MM.1S (cell line): ENCODE measurements at regions not wholly inside any gene's neighbourhood (a gene's known extent, or its start where the extent isn't known, plus 50 kb on each side); places are given as distances from the start of the nearest gene placed in this dataset.

Experiments used
- DNase-seq: peaks from one replicate; pipeline ENCODE4 v3.0.0-alpha.2; 2015
- H2AFZ ChIP-seq: fragments of 300-600 bp; sonication (generic); 2 replicates; pipeline ENCODE4 v1.6.0; 2016; ENCODE audit warnings: antibody characterized with exemption, low read length
- H3F3A ChIP-seq: fragments of 300-600 bp; sonication (generic); 2 replicates; pipeline ENCODE4 v1.6.1; 2016; ENCODE audit warnings: mild to moderate bottlenecking, antibody characterized with exemption, low read length, moderate library complexity, mixed read lengths; ENCODE audit not compliant: insufficient read depth
- H3K27ac ChIP-seq: fragments of 300-600 bp; sonication (generic); 2 replicates; pipeline ENCODE4 v1.5.1; 2016; ENCODE audit warnings: mild to moderate bottlenecking, low read length
- H3K27me3 ChIP-seq: fragments of 300-600 bp; sonication (generic); replicated peaks from 2 replicates; pipeline ENCODE4 v1.6.0; 2016; ENCODE audit warnings: low read length; ENCODE audit not compliant: insufficient read depth
- H3K36me3 ChIP-seq: fragments of 300-600 bp; sonication (generic); replicated peaks from 2 replicates; pipeline ENCODE4 v1.6.1; 2016; ENCODE audit warnings: mild to moderate bottlenecking, low read length, mixed read lengths; ENCODE audit not compliant: insufficient read depth
- H3K4me1 ChIP-seq: fragments of 300-600 bp; sonication (generic); 2 replicates; pipeline ENCODE4 v1.6.1; 2016; ENCODE audit warnings: low read length, mixed read lengths
- H3K4me2 ChIP-seq: fragments of 300-600 bp; sonication (generic); 2 replicates; pipeline ENCODE4 v1.6.0; 2016; ENCODE audit warnings: low read depth, low read length
- H3K4me3 ChIP-seq: fragments of 300-600 bp; sonication (generic); 2 replicates; pipeline ENCODE4 v1.5.1; 2016; ENCODE audit warnings: low read length, mixed read lengths
- H3K79me2 ChIP-seq: fragments of 300-600 bp; sonication (generic); 2 replicates; pipeline ENCODE4 v1.6.1; 2016; ENCODE audit warnings: mixed run types, low read length, mixed read lengths
- H3K9ac ChIP-seq: fragments of 300-600 bp; sonication (generic); 2 replicates; pipeline ENCODE4 v1.6.1; 2016; ENCODE audit warnings: low read length, mixed read lengths
- H3K9me2 ChIP-seq: fragments of 300-600 bp; sonication (generic); replicated peaks from 2 replicates; pipeline ENCODE4 v1.6.1; 2016; ENCODE audit warnings: mild to moderate bottlenecking, low read length, mixed read lengths; ENCODE audit not compliant: insufficient read depth
- H3K9me3 ChIP-seq: fragments of 300-600 bp; sonication (generic); replicated peaks from 2 replicates; pipeline ENCODE4 v1.6.1; 2016; ENCODE audit warnings: mild to moderate bottlenecking, low read length, mixed read lengths; ENCODE audit not compliant: insufficient read depth
- H4K20me1 ChIP-seq: fragments of 300-600 bp; sonication (generic); 2 replicates; pipeline ENCODE4 v1.6.1; 2016; ENCODE audit warnings: mild to moderate bottlenecking, low read length, moderate library complexity, mixed read lengths; ENCODE audit not compliant: insufficient read depth
- CTCF ChIP-seq: fragments of 300-600 bp; sonication (generic); IDR thresholded peaks from 2 replicates; pipeline ENCODE4 v1.5.1; 2016; ENCODE audit warnings: antibody characterized with exemption, low read length, mixed read lengths
- EZH2 ChIP-seq: fragments of 300-600 bp; sonication (generic); optimal IDR thresholded peaks from 2 replicates; pipeline ENCODE3; 2017; ENCODE audit warnings: low read depth, mild to moderate bottlenecking, antibody characterized with exemption, low read length, mixed read lengths
- EZH2phosphoT487 ChIP-seq: fragments of 300-600 bp; sonication (generic); IDR thresholded peaks from 2 replicates; pipeline ENCODE4 v1.6.1; 2018; ENCODE audit warnings: antibody characterized with exemption, low read length

GRCh38 chr17:56739376-56739775 is 94.3 kb downstream of the C17orf67 start:
- Histone ChIP-seq H3K9ac (no peak overlapping the region), H3K9me3 (no peaks in the 10 kb centered on the region), H3K4me2 (no peak overlapping the region), H3K36me3 (no peaks in the 10 kb centered on the region), H2AFZ (no peak overlapping the region), H3F3A (no peaks in the 10 kb centered on the region), H3K4me3 (no peak overlapping the region), H3K4me1 (no peaks in the 10 kb centered on the region), H4K20me1 (no peaks in the 10 kb centered on the region), H3K79me2 (no peaks in the 10 kb centered on the region), H3K9me2 (no peaks in the 10 kb centered on the region), H3K27me3 (no peaks in the 10 kb centered on the region), H3K27ac (no peak overlapping the region)
- no peak for DNase-seq
- TF ChIP-seq CTCF (no peak), EZH2 (no peak), EZH2phosphoT487 (no peak)

- Histone ChIP-seq H3K27me3 (no peaks in the 10 kb centered on the region), H2AFZ (no peak overlapping the region), H3K4me1 (no peaks in the 10 kb centered on the region), H3K4me2 (no peak overlapping the region), H3K4me3 (no peak overlapping the region), H3K9me3 (no peaks in the 10 kb centered on the region), H3K9me2 (no peaks in the 10 kb centered on the region), H3F3A (no peaks in the 10 kb centered on the region), H3K27ac (no peak overlapping the region), H3K36me3 (no peaks in the 10 kb centered on the region), H4K20me1 (no peaks in the 10 kb centered on the region), H3K79me2 (no peaks in the 10 kb centered on the region), H3K9ac (no peak overlapping the region)
- no peak for DNase-seq
- TF ChIP-seq EZH2: no peak
- TF ChIP-seq EZH2phosphoT487: no peak
- TF ChIP-seq CTCF: no peak
Measured at GRCh38 chr17:56739776-56740175, 93.9 kb downstream of the C17orf67 start.

GRCh38 chr17:56740481-56740880 is 93.2 kb downstream of the C17orf67 start:
- Histone ChIP-seq H3K36me3 (no peaks in the 10 kb centered on the region), H3K4me3 (no peak overlapping the region), H3K9me3 (no peaks in the 10 kb centered on the region), H3K27ac (no peak overlapping the region), H3K9me2 (no peaks in the 10 kb centered on the region), H3K4me2 (no peak overlapping the region), H3K4me1 (no peaks in the 10 kb centered on the region), H3K9ac (no peak overlapping the region), H2AFZ (no peak overlapping the region), H3F3A (no peaks in the 10 kb centered on the region), H3K27me3 (no peaks in the 10 kb centered on the region), H4K20me1 (no peaks in the 10 kb centered on the region), H3K79me2 (no peaks in the 10 kb centered on the region)
- TF ChIP-seq CTCF (no peak), EZH2phosphoT487 (no peak), EZH2 (no peak)
- DNase-seq: no peak
